OCI-LY1 (cell line): ENCODE measurements at regions not wholly inside any gene's neighbourhood (a gene's known extent, or its start where the extent isn't known, plus 50 kb on each side); places are given as distances from the start of the nearest gene placed in this dataset.

Experiments used
- EZH2 ChIP-seq: fragments of 200-600 bp; sonication (generic), shearing (Covaris generic); IDR thresholded peaks from 2 replicates; pipeline ENCODE4 v1.8.0; 2017; ENCODE audit warnings: borderline replicate concordance, mixed run types, mild to moderate bottlenecking, antibody characterized with exemption, low read length, moderate library complexity, mixed read lengths
- TF ChIP-seq, protein P1 (sequence below): fragments of 200-600 bp; sonication (generic), shearing (Covaris generic); IDR thresholded peaks from 2 replicates; pipeline ENCODE4 v1.5.1; 2017; ENCODE audit warnings: mild to moderate bottlenecking, antibody characterized with exemption, low read length, moderate library complexity, mixed read lengths

DNA sequence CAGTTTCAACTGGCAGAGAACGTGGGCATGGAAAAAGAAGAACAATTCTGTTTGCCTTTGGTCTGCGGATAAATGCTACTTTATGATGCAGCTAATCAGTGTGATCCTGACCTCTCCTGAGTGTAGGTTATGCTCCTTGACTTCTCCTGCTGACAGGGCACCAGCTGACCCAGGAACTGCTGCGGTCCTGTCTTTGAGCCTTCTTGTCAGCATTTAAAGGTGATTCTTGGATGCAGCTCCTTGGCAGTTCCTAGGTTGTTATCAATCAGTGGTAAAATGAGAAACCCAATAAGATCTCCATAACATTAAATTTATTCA lies 150.3 kb upstream of the FGF10 start:
- TF ChIP-seq EZH2 = no peak
- TF ChIP-seq, protein P1, sequence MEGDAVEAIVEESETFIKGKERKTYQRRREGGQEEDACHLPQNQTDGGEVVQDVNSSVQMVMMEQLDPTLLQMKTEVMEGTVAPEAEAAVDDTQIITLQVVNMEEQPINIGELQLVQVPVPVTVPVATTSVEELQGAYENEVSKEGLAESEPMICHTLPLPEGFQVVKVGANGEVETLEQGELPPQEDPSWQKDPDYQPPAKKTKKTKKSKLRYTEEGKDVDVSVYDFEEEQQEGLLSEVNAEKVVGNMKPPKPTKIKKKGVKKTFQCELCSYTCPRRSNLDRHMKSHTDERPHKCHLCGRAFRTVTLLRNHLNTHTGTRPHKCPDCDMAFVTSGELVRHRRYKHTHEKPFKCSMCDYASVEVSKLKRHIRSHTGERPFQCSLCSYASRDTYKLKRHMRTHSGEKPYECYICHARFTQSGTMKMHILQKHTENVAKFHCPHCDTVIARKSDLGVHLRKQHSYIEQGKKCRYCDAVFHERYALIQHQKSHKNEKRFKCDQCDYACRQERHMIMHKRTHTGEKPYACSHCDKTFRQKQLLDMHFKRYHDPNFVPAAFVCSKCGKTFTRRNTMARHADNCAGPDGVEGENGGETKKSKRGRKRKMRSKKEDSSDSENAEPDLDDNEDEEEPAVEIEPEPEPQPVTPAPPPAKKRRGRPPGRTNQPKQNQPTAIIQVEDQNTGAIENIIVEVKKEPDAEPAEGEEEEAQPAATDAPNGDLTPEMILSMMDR = no peak
